ENCODE measurements at regions not wholly inside any gene's neighbourhood (a gene's known extent, or its start where the extent isn't known, plus 50 kb on each side); places are given as distances from the start of the nearest gene placed in this dataset.

DNA sequence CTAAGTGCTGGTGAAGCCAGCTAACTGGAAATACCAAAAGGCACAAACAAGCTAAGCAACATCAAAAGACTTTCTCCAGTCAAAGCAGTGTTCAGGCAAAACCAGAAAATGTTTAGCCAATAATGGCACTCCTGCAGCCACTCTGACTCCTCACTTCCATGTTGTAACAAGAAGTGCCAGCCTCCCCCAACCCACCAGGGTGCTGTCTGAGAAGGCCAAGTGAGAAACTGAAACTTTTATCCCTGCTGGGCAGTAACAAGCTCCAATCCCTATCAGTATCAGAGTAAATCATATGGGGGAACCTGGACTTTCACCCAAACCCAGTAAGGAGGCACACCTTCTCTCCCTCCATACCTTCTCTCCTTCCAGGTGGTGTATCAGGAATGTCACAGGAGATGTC lies 414.8 kb upstream of the NMUR2 start:
- H3K23me2 ChIP-seq (ENCODE audit: low read depth, low read length), result peaks cover 2% of the 10 kb centered on the region; the same call in 1 of the 2 replicates
- no peak overlapping the region for H3K4ac ChIP-seq (replicated peaks; ENCODE audit: insufficient read length, low read depth, low read length)
- H3K56ac ChIP-seq (replicated peaks; ENCODE audit: insufficient read length, low read depth, low read length), result no peak overlapping the region
- no peaks in the 10 kb centered on the region for H3K36me3 ChIP-seq (ENCODE audit: control insufficient read depth in 2 of 4, insufficient read depth in 4 of 4, low read length in 3 of 4)
- DNase-seq (ENCODE audit: low read depth in 1 of 2, low spot score in 2 of 2) (no peak), FAIRE-seq (no peak)
- H3K18ac ChIP-seq (ENCODE audit: extremely low read depth, low read length), result no peak overlapping the region
- H3K9me3 ChIP-seq (ENCODE audit: insufficient read depth in 2 of 2, low read depth in 1 of 2, low read length in 1 of 2), result no peaks in the 10 kb centered on the region
- no peaks in the 10 kb centered on the region for H3K79me1 ChIP-seq (ENCODE audit: low read depth, low read length)
- H4K8ac ChIP-seq (ENCODE audit: extremely low read depth, insufficient read depth, low read length), result no peak overlapping the region
- H3K4me3 ChIP-seq (ENCODE audit: extremely low read depth in 1 of 4, insufficient read depth in 2 of 4, low read depth in 3 of 4, low read length in 4 of 4), result no peak overlapping the region
- no peak overlapping the region for H2BK120ac ChIP-seq (replicated peaks; ENCODE audit: low read depth, low read length)
- H2AFZ ChIP-seq (ENCODE audit: low read length), result no peak overlapping the region
- H3K23ac ChIP-seq (ENCODE audit: insufficient read length), result no peak overlapping the region
- no peaks in the 10 kb centered on the region for H3K79me2 ChIP-seq (ENCODE audit: control insufficient read depth in 1 of 2, insufficient read depth in 2 of 2, low read length in 2 of 2)
- H2BK15ac ChIP-seq (ENCODE audit: low read length), result no peak overlapping the region
- POLR2A ChIA-PET (ENCODE audit: partially characterized antibody), result interaction anchor here (1.0 kb wide), 1 partner anchor 20 kb away, joined by 3 read pairs; no protein-coding TSS in a partner anchor
- no peak overlapping the region for H2BK20ac ChIP-seq (ENCODE audit: low read length)
- H3K9ac ChIP-seq (replicated peaks in 1 of 4; ENCODE audit: extremely low read depth in 1 of 4, low read depth in 3 of 4, low read length in 3 of 4), result no peak overlapping the region
- no peaks in the 10 kb centered on the region for H4K20me1 ChIP-seq (replicated peaks in 1 of 2; ENCODE audit: control insufficient read depth in 1 of 2, insufficient read depth in 2 of 2, low read length in 2 of 2)
- no peak overlapping the region for H2BK5ac ChIP-seq (ENCODE audit: low read depth, low read length)
- H3K4me2 ChIP-seq (ENCODE audit: insufficient read depth in 1 of 2, low read depth in 2 of 2, low read length in 2 of 2), result no peak overlapping the region
- H2AK5ac ChIP-seq (ENCODE audit: low read depth, low read length), result no peak overlapping the region
- CTCF ChIA-PET (ENCODE audit: partially characterized antibody), result no interaction called here
- no peaks in the 10 kb centered on the region for H3K4me1 ChIP-seq (replicated peaks in 1 of 4; ENCODE audit: control insufficient read depth in 3 of 4, insufficient read depth in 4 of 4, low read length in 3 of 4)
- no peaks in the 10 kb centered on the region for H3K27me3 ChIP-seq (replicated peaks in 1 of 4; ENCODE audit: control insufficient read depth in 3 of 4, extremely low read depth in 1 of 4, insufficient read depth in 3 of 4, low read length in 3 of 4)
- H4K91ac ChIP-seq (replicated peaks; ENCODE audit: insufficient read length, low read length), result no peak overlapping the region
- no peak overlapping the region for H4K5ac ChIP-seq (ENCODE audit: insufficient read length, low read depth, low read length)
- H3K27ac ChIP-seq (ENCODE audit: low read depth, low read length), result no peak overlapping the region
- no peak overlapping the region for H2BK12ac ChIP-seq (ENCODE audit: low read depth, low read length)
- no peak overlapping the region for H3K14ac ChIP-seq (ENCODE audit: insufficient read length)
- no peak for TF ChIP-seq EZH2 (IDR thresholded peaks at IDR 0.05; ENCODE audit: low read depth, low read length, severe bottlenecking)
- TF ChIP-seq, protein P1, sequence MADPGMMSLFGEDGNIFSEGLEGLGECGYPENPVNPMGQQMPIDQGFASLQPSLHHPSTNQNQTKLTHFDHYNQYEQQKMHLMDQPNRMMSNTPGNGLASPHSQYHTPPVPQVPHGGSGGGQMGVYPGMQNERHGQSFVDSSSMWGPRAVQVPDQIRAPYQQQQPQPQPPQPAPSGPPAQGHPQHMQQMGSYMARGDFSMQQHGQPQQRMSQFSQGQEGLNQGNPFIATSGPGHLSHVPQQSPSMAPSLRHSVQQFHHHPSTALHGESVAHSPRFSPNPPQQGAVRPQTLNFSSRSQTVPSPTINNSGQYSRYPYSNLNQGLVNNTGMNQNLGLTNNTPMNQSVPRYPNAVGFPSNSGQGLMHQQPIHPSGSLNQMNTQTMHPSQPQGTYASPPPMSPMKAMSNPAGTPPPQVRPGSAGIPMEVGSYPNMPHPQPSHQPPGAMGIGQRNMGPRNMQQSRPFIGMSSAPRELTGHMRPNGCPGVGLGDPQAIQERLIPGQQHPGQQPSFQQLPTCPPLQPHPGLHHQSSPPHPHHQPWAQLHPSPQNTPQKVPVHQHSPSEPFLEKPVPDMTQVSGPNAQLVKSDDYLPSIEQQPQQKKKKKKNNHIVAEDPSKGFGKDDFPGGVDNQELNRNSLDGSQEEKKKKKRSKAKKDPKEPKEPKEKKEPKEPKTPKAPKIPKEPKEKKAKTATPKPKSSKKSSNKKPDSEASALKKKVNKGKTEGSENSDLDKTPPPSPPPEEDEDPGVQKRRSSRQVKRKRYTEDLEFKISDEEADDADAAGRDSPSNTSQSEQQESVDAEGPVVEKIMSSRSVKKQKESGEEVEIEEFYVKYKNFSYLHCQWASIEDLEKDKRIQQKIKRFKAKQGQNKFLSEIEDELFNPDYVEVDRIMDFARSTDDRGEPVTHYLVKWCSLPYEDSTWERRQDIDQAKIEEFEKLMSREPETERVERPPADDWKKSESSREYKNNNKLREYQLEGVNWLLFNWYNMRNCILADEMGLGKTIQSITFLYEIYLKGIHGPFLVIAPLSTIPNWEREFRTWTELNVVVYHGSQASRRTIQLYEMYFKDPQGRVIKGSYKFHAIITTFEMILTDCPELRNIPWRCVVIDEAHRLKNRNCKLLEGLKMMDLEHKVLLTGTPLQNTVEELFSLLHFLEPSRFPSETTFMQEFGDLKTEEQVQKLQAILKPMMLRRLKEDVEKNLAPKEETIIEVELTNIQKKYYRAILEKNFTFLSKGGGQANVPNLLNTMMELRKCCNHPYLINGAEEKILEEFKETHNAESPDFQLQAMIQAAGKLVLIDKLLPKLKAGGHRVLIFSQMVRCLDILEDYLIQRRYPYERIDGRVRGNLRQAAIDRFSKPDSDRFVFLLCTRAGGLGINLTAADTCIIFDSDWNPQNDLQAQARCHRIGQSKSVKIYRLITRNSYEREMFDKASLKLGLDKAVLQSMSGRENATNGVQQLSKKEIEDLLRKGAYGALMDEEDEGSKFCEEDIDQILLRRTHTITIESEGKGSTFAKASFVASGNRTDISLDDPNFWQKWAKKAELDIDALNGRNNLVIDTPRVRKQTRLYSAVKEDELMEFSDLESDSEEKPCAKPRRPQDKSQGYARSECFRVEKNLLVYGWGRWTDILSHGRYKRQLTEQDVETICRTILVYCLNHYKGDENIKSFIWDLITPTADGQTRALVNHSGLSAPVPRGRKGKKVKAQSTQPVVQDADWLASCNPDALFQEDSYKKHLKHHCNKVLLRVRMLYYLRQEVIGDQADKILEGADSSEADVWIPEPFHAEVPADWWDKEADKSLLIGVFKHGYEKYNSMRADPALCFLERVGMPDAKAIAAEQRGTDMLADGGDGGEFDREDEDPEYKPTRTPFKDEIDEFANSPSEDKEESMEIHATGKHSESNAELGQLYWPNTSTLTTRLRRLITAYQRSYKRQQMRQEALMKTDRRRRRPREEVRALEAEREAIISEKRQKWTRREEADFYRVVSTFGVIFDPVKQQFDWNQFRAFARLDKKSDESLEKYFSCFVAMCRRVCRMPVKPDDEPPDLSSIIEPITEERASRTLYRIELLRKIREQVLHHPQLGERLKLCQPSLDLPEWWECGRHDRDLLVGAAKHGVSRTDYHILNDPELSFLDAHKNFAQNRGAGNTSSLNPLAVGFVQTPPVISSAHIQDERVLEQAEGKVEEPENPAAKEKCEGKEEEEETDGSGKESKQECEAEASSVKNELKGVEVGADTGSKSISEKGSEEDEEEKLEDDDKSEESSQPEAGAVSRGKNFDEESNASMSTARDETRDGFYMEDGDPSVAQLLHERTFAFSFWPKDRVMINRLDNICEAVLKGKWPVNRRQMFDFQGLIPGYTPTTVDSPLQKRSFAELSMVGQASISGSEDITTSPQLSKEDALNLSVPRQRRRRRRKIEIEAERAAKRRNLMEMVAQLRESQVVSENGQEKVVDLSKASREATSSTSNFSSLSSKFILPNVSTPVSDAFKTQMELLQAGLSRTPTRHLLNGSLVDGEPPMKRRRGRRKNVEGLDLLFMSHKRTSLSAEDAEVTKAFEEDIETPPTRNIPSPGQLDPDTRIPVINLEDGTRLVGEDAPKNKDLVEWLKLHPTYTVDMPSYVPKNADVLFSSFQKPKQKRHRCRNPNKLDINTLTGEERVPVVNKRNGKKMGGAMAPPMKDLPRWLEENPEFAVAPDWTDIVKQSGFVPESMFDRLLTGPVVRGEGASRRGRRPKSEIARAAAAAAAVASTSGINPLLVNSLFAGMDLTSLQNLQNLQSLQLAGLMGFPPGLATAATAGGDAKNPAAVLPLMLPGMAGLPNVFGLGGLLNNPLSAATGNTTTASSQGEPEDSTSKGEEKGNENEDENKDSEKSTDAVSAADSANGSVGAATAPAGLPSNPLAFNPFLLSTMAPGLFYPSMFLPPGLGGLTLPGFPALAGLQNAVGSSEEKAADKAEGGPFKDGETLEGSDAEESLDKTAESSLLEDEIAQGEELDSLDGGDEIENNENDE (IDR thresholded peaks at IDR 0.05; ENCODE audit: insufficient replicate concordance, low read length), result no peak
